HG02852 (cell line): ENCODE measurements at regions not wholly inside any gene's neighbourhood (a gene's known extent, or its start where the extent isn't known, plus 50 kb on each side); places are given as distances from the start of the nearest gene placed in this dataset.

Source experiments
- ATAC-seq: cut with Tn5 transposase; IDR thresholded peaks from one replicate; pipeline ENCODE4 v1.9.1; 2021; ENCODE audit warnings: mild to moderate bottlenecking, moderate library complexity; ENCODE audit not compliant: unreplicated experiment

GRCh38 chr17:72421128-72422092 is 300.6 kb downstream of the SOX9 start:
- ATAC-seq: peak; percentile 50

- ATAC-seq: peak; percentile 21
Observed at GRCh38 chr17:72422204-72422504, 301.3 kb downstream of the SOX9 start.

DNA sequence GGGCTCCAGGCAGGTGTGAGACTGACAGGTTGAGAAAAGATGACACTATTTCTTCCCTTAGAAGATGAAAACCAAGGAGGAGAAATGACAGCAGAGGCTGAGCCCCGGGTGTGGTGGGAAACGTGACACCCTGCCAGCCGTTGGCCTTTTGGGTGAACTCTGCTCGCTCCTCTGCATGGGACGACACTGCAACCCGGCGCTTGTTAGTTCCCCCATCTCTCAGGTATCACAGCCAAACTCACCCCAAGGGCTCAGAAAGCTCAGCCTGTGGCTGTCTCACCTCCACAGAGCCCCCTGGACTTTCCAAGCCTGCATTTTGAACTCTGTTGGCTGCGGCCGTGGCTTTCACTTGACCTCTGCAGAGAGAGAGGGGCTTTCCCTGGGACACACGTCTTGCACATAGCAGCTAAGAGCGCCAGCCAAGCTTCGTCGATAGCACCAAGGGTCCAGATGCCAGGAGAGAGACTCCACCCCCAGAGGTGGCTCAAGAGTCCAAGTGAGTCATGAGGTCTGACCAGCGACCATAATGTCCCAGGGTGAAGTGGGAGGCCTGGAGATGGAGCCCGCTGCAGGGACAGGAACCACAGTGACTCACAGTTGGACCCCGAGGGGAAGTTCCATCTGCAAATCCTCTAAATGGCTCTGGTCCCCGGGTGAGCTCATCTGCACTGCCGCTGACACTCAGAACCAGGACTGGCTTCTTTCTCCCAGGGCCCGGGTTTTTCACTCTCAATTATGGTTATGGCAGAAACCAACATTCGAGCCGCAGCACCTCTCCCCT is 301.9 kb downstream of the SOX9 start:
- ATAC-seq: peak; percentile 48

GRCh38 chr17:72423286-72423589 is 302.4 kb downstream of the SOX9 start:
- no peak for ATAC-seq

GRCh38 chr17:72423718-72424117 is 302.9 kb downstream of the SOX9 start:
- no peak for ATAC-seq

DNA sequence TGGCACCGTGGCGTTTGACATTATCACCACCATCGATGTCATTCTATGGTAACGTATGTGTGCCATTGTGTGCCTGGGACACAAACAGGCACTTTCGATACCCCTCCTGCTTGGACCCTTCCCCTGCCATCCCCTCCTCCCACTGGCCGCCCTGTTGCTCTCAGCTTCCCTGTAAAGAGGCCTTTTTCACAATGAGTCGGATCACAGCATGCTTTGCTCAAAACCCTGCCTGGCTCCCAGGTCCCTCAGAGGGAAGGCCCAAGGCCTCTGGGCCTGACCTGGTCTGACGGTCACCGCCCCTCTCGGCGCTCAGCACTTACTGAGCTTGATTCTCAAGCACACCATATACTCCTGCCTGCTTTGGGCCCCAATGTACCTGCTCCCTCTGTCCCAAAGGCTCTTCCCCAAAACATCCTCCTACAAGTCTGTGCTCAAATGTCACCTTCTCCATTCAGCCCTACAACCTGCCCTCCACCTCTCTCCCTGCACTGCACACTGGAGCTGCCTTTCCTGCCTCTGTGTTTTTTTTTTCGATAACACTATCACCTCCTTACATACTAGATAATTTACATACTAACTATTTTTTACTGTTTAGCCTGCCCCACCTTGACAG is 303.8 kb downstream of the SOX9 start:
- no peak for ATAC-seq

DNA sequence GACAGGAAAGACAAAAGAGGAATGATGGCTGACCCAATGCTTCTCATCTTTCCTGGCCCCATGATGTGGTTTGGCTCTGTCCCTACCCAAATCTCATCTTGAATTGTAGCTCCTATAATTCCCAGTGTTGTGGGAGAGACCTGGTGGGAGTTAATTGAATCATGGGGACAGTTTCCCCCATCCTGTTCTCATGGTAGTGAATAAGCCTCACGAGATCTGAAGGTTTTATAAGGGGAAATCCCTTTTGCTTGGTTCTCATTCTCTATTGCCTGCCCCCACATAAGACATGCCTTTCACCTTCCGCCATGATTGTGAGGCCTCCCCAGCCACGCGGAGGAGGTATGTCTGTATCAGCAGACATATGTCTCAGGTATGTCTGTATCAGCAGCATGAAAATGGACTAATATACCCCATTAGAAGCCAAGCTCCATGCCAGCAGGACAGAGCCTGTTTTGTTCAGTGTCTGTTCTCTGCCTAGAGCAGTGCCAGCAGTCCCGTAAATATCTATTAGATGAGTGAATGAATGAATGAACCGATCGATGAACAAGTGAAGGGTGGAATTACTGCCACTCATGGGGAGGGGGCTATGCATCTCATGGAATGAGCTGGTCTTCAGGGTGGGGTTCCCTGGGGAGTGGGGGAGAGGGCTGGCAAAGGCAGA is 304.4 kb downstream of the SOX9 start:
- no peak for ATAC-seq

DNA sequence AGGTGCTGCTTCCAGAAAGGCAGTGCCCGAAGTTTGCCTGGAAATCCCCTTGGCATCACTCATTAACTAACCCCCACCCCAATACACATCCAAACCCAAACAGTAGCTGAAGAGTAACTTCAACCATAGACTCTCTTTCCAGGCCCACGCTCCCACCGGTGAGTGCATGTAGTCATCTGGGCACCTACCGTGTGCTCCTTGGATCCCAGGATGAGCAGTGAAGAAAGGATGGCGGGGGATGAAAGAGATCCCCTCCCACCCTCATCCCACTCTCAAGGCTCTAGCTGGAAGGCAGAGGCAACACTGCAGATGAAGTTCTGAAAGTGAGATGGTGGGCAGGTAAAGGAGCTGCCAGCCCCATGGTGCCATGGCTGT is 305.0 kb downstream of the SOX9 start:
- no peak for ATAC-seq

DNA sequence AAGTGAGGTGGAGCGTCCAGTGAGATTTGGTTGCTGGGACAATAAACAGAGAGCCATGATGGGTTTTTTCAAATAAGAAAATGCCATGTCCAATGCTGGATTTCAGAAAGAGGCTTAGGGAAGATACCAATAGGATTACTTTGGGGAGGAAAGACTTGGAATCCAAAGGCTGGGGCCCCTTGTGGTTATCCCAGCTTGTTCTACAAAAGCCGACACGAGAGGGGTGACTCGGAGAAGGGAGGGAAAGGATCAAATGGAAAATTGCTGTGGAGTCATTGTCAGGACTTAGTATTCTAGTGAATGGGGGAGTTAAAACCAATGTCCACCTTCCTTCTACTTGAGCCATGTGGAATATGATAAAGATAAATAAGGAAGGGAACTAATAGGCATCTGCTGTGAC is 305.5 kb downstream of the SOX9 start:
- ATAC-seq: no peak

DNA sequence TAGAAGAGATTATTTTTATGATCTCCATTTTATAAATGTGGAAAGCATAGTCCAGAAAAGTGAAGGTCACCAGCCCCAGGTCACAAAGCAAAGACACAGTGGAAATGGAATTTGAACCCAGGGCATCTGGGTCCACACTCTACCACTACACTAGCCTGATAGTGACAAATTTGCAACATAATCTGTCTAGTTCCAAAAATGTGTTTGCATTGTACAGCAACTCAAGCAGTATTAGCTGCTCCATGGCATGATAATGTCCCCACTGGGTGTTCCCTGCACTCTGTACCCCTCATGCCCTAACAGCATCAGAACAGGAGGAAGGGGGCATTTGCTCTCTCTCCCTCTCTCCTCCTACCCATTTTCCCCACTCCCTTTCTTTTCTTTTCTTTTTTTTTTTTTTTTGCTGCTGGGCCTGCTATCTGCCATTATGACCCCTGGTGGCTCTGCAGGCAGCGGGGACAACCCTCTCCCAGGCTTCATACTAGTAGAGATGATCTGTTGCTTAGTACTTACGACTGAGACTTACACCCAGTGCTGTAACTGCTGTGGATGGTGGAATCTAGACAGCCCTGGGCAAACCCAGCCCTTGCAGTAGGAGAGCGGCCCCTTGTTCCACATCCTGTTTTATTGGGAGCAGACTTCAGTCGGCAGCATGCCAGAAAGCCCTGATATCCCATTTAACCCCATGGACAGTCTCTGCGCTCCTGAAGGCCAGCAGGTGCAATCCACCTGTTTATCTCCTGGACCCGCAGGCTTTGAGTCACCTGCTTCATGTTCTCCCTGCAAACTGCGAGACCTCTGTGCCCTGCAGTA is 306.3 kb downstream of the SOX9 start:
- no peak for ATAC-seq

- no peak for ATAC-seq
Observed at GRCh38 chr17:72427761-72428109, 306.9 kb downstream of the SOX9 start.

- ATAC-seq: no peak
Observed at GRCh38 chr17:72429066-72429638, 308.3 kb downstream of the SOX9 start.

- ATAC-seq: no peak
Observed at GRCh38 chr17:72430611-72431432, 310.0 kb downstream of the SOX9 start.

DNA sequence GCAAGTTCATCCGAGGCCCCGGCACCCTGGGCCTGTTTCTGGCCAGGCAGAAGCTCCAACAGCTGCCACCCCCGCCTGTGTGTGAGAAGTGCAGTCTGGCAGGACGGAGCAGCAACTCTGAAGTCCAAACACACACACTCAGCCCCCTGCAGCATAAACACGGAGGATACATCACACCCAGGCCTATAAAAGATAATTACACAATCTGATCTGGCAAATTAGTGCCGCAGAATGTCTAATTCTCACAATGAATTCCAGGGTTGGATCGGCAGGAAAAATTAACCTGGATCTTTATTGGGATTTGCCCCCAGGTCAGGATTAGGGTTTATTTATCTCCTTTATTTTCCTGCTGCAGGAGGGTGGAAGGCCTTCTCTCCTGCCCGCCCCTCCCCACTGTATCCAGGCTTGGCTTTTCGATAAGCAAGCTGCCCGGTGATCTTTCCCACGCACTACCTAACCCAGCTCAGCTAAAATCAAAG is 311.4 kb downstream of the SOX9 start:
- ATAC-seq: no peak

DNA sequence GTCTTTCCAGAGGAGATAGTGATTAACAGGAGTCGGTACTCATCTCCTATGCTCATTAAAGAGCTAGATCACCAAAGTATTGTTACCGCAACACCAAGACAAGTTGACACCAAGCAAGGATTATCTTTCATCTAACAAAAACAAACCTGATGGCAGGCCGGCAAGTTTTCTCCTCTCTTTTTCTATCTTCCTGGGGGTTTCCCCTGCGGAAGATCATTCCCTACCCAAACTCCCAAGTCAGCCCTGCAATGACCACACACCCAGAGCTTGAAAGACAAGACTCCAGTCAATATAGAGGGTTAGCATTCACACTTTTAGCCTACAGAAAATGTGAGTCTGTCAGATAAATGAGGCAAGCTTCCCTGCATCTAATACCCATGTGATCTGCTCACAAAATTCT is 312.1 kb downstream of the SOX9 start:
- no peak for ATAC-seq

GRCh38 chr17:72433797-72434196 is 313.0 kb downstream of the SOX9 start:
- ATAC-seq: no peak

GRCh38 chr17:72434581-72434980 is 313.8 kb downstream of the SOX9 start:
- ATAC-seq: no peak

DNA sequence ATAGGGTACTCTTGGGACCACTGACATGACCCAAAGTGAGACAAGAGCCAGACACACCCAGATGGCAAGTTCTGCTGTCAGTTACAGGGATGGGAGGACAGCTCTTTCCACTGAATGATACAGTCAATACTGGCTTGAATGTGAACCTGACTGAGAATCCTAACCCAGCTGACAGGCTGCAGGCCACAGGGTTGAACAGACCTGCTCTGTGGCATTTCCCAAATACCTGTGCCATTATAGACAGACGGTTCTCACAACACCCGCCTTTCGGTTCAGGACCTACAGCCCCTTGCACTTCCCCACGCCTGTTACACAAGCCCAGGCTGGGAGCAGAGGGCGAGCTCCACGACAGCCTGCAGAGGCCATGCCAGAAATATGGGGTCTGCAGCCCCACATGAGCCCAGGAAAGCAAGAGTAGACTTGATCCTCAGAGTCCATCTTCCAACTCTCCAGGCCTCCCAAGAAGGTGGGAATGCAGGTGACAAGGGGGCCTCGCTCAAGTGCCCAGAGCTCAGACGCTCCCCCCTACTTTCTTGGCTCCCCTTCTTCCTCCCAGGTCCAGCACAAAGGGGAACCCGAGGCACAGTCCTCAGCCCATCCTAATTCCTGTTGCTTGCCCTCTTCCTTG is 314.3 kb downstream of the SOX9 start:
- no peak for ATAC-seq

DNA sequence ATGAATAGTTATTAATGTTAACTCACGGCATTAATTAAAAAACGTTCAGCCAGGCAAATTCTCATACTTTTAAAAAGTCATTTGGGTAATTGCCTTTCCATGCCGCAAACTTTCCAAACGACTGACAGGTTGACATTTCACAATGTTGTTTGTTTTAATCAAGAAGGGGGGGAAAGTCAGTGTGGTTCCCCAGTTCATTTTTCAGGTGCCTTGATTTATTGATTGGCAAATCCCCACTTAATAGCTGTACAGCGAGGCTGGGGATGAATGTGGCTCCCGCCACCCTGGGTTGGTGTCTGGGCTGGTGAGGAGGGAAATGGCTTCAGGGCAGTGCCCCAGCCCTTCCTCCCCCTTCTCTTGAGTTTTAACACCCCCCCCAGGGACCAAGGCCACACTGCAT is 318.0 kb downstream of the SOX9 start:
- no peak for ATAC-seq
